ENCODE measurements at regions not wholly inside any gene's neighbourhood (a gene's known extent, or its start where the extent isn't known, plus 50 kb on each side); places are given as distances from the start of the nearest gene placed in this dataset.

GRCh38 chr2:53021292-53021691 is 746.3 kb upstream of the CHAC2 start:
- no peak overlapping the region for H3K9ac ChIP-seq
- H3K9me3 ChIP-seq (replicated peaks in 1 of 11): peaks cover 0 to 22% (median 0%) of the 10 kb centered on the region in 11 experiments; a peak in 7 of 22 replicates
- no peaks in the 10 kb centered on the region for H3K27me3 ChIP-seq
- H4K20me1 ChIP-seq: no peaks in the 10 kb centered on the region
- peak overlapping the region in 3 of 11 experiments; percentile 27 to 69 (median 42); a peak in 4 of 22 replicates for H3K27ac ChIP-seq
- H3K4me1 ChIP-seq: peaks cover 0 to 7% (median 3%) of the 10 kb centered on the region in 10 experiments; a peak in 4 of 20 replicates
- no peak overlapping the region for H3K4me3 ChIP-seq
- no peak overlapping the region for H3K4me2 ChIP-seq
- H3K36me3 ChIP-seq: no peaks in the 10 kb centered on the region
- TF ChIP-seq Cebpa-rat (IDR thresholded peaks at IDR 0.05): no peak

GRCh38 chr2:53018825-53019425 is 748.7 kb upstream of the CHAC2 start:
- Histone ChIP-seq H4K20me1 (no peaks in the 10 kb centered on the region), H3K4me3 (no peak overlapping the region), H3K4me2 (no peak overlapping the region), H3K9ac (no peak overlapping the region), H3K36me3 (no peaks in the 10 kb centered on the region), H3K4me1 (peaks cover 0 to 5% (median 1%) of the 10 kb centered on the region in 10 experiments; a peak in 4 of 20 replicates), H3K9me3 (replicated peaks in 1 of 11) (peaks cover 0 to 22% (median 0%) of the 10 kb centered on the region in 11 experiments; a peak in 6 of 22 replicates), H3K27me3 (no peaks in the 10 kb centered on the region), H3K27ac (no peak overlapping the region)
- no peak for TF ChIP-seq Cebpa-rat (IDR thresholded peaks at IDR 0.05)

GRCh38 chr2:53006980-53007379 is 760.6 kb upstream of the CHAC2 start:
- peaks cover 0 to 12% (median 0%) of the 10 kb centered on the region in 10 experiments; a peak in 5 of 20 replicates for H3K4me1 ChIP-seq
- H3K27me3 ChIP-seq: no peaks in the 10 kb centered on the region
- H3K36me3 ChIP-seq: no peaks in the 10 kb centered on the region
- H3K9me3 ChIP-seq (replicated peaks in 1 of 11): no peaks in the 10 kb centered on the region
- H4K20me1 ChIP-seq: no peaks in the 10 kb centered on the region
- TF ChIP-seq Cebpa-rat (IDR thresholded peaks at IDR 0.05): no peak
- no peak overlapping the region for H3K9ac ChIP-seq
- H3K4me3 ChIP-seq: no peak overlapping the region
- no peak overlapping the region for H3K4me2 ChIP-seq
- no peak overlapping the region for H3K27ac ChIP-seq

GRCh38 chr2:53004413-53004812 is 763.2 kb upstream of the CHAC2 start:
- Histone ChIP-seq H3K4me3 (no peak overlapping the region), H3K9me3 (replicated peaks in 1 of 11) (no peaks in the 10 kb centered on the region), H3K4me2 (no peak overlapping the region), H3K9ac (no peak overlapping the region), H3K36me3 (no peaks in the 10 kb centered on the region), H4K20me1 (no peaks in the 10 kb centered on the region), H3K27me3 (no peaks in the 10 kb centered on the region), H3K27ac (no peak overlapping the region), H3K4me1 (peaks cover 0 to 14% (median 0%) of the 10 kb centered on the region in 10 experiments; a peak in 5 of 20 replicates)
- no peak for TF ChIP-seq Cebpa-rat (IDR thresholded peaks at IDR 0.05)

- Histone ChIP-seq H3K4me2 (no peak overlapping the region), H3K9me3 (replicated peaks in 1 of 11) (peaks cover 9 to 14% (median 12%) of the 10 kb centered on the region in 11 experiments; a peak in 20 of 22 replicates), H3K27ac (no peak overlapping the region), H3K36me3 (no peaks in the 10 kb centered on the region), H3K9ac (no peak overlapping the region), H4K20me1 (no peaks in the 10 kb centered on the region), H3K4me1 (no peaks in the 10 kb centered on the region), H3K4me3 (no peak overlapping the region), H3K27me3 (no peaks in the 10 kb centered on the region)
- TF ChIP-seq Cebpa-rat (IDR thresholded peaks at IDR 0.05): no peak
Observed at GRCh38 chr2:52995424-52995823, 772.2 kb upstream of the CHAC2 start.

GRCh38 chr2:52976143-52976949 is 791.3 kb upstream of the CHAC2 start:
- Histone ChIP-seq H3K4me3 (no peak overlapping the region), H3K9me3 (replicated peaks in 1 of 11) (no peaks in the 10 kb centered on the region), H3K4me2 (no peak overlapping the region), H3K27me3 (no peaks in the 10 kb centered on the region), H3K27ac (no peak overlapping the region), H3K36me3 (no peaks in the 10 kb centered on the region), H3K9ac (no peak overlapping the region), H4K20me1 (no peaks in the 10 kb centered on the region), H3K4me1 (peaks cover 0 to 8% (median 0%) of the 10 kb centered on the region in 10 experiments; a peak in 1 of 20 replicates)
- TF ChIP-seq Cebpa-rat (IDR thresholded peaks at IDR 0.05): no peak

- Histone ChIP-seq H3K27me3 (no peaks in the 10 kb centered on the region), H3K9ac (no peak overlapping the region), H3K9me3 (replicated peaks in 1 of 11) (no peaks in the 10 kb centered on the region), H3K4me2 (no peak overlapping the region), H3K4me1 (peaks cover 0 to 8% (median 0%) of the 10 kb centered on the region in 10 experiments; a peak in 1 of 20 replicates), H3K36me3 (no peaks in the 10 kb centered on the region), H3K4me3 (no peak overlapping the region), H3K27ac (no peak overlapping the region), H4K20me1 (no peaks in the 10 kb centered on the region)
- no peak for TF ChIP-seq Cebpa-rat (IDR thresholded peaks at IDR 0.05)
Observed at GRCh38 chr2:52974127-52974526, 793.5 kb upstream of the CHAC2 start.

- H3K4me2 ChIP-seq: no peak overlapping the region
- H3K27ac ChIP-seq: no peak overlapping the region
- H3K9me3 ChIP-seq (replicated peaks in 1 of 11): no peaks in the 10 kb centered on the region
- H3K4me3 ChIP-seq: no peak overlapping the region
- H4K20me1 ChIP-seq: no peaks in the 10 kb centered on the region
- H3K27me3 ChIP-seq: no peaks in the 10 kb centered on the region
- no peaks in the 10 kb centered on the region for H3K36me3 ChIP-seq
- H3K4me1 ChIP-seq: no peaks in the 10 kb centered on the region
- no peak for TF ChIP-seq Cebpa-rat (IDR thresholded peaks at IDR 0.05)
- no peak overlapping the region for H3K9ac ChIP-seq
Observed at GRCh38 chr2:52970642-52971041, 797.0 kb upstream of the CHAC2 start.

GRCh38 chr2:52968043-52968442 is 799.6 kb upstream of the CHAC2 start:
- H3K4me1 ChIP-seq: no peaks in the 10 kb centered on the region
- no peaks in the 10 kb centered on the region for H3K9me3 ChIP-seq (replicated peaks in 1 of 11)
- H4K20me1 ChIP-seq: no peaks in the 10 kb centered on the region
- no peak overlapping the region for H3K9ac ChIP-seq
- no peak overlapping the region for H3K4me3 ChIP-seq
- H3K36me3 ChIP-seq: no peaks in the 10 kb centered on the region
- H3K27ac ChIP-seq: no peak overlapping the region
- no peaks in the 10 kb centered on the region for H3K27me3 ChIP-seq
- H3K4me2 ChIP-seq: no peak overlapping the region
- TF ChIP-seq Cebpa-rat (IDR thresholded peaks at IDR 0.05): no peak
